ENCODE measurements at regions not wholly inside any gene's neighbourhood (a gene's known extent, or its start where the extent isn't known, plus 50 kb on each side); places are given as distances from the start of the nearest gene placed in this dataset.

DNA sequence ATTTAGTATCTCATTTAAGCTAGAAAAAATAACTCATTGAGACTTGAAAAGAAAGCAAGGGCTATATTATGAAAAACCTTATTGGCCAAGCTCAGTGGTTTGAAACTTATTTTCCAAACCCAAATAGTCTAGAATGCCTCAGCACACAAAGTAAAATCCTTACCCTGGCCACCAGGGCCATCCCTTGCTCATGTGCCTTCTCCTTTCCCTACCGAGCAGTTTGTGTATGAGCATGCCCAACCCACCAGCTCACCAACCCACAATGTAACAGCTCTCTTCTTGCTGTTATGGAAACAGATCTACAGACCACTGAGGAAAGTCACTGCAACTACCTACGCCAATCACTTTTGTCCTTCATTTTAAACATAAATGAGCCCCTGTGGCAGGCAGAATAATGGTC, 79.6 kb upstream of the CARMIL1 start:
- TF ChIP-seq, protein P1, sequence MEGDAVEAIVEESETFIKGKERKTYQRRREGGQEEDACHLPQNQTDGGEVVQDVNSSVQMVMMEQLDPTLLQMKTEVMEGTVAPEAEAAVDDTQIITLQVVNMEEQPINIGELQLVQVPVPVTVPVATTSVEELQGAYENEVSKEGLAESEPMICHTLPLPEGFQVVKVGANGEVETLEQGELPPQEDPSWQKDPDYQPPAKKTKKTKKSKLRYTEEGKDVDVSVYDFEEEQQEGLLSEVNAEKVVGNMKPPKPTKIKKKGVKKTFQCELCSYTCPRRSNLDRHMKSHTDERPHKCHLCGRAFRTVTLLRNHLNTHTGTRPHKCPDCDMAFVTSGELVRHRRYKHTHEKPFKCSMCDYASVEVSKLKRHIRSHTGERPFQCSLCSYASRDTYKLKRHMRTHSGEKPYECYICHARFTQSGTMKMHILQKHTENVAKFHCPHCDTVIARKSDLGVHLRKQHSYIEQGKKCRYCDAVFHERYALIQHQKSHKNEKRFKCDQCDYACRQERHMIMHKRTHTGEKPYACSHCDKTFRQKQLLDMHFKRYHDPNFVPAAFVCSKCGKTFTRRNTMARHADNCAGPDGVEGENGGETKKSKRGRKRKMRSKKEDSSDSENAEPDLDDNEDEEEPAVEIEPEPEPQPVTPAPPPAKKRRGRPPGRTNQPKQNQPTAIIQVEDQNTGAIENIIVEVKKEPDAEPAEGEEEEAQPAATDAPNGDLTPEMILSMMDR (IDR thresholded peaks at IDR 0.05): no peak
- TF ChIP-seq POLR2A (IDR thresholded peaks at IDR 0.05): no peak

Data from lower leg skin (tissue), 3 donors.